ENCODE measurements at regions not wholly inside any gene's neighbourhood (a gene's known extent, or its start where the extent isn't known, plus 50 kb on each side); places are given as distances from the start of the nearest gene placed in this dataset.
"Not testable (repeated sequence)": the region's sequence is repeated elsewhere in the genome, so short reads cannot be mapped to it uniquely, and the experiment has no call there.

GRCh38 chr1:189567890-189568289, 909.8 kb downstream of the BRINP3 start:
- ATAC-seq (no peak), DNase-seq (no peak)

GRCh38 chr1:189596197-189596596, 881.5 kb downstream of the BRINP3 start:
- ATAC-seq = no peak
- no peak for DNase-seq

GRCh38 chr1:189597083-189597482, 880.6 kb downstream of the BRINP3 start:
- no peak for DNase-seq

GRCh38 chr1:189605226-189605625, 872.4 kb downstream of the BRINP3 start:
- no peak for DNase-seq
- ATAC-seq = no peak

More at GRCh38 chr1:189597083-189597482, 880.6 kb downstream of the BRINP3 start:
- no peak for ATAC-seq

- DNase-seq (no peak), ATAC-seq (no peak)
Measured at GRCh38 chr1:189606047-189606446, 871.6 kb downstream of the BRINP3 start.

GRCh38 chr1:189606795-189607476, 870.7 kb downstream of the BRINP3 start:
- no peak for ATAC-seq
- no peak for DNase-seq

- DNase-seq (no peak), ATAC-seq (no peak)
Measured at GRCh38 chr1:189607477-189608096, 870.1 kb downstream of the BRINP3 start.

- DNase-seq (no peak), ATAC-seq (no peak)
Measured at GRCh38 chr1:189609167-189609566, 868.5 kb downstream of the BRINP3 start.

GRCh38 chr1:189616893-189617292, 860.8 kb downstream of the BRINP3 start:
- ATAC-seq = no peak
- no peak for DNase-seq

- ATAC-seq (no peak), DNase-seq (no peak)
Measured at GRCh38 chr1:189619682-189620332, 857.9 kb downstream of the BRINP3 start.

GRCh38 chr1:189620471-189620870, 857.2 kb downstream of the BRINP3 start:
- ATAC-seq (no peak), DNase-seq (no peak)

GRCh38 chr1:189623336-189623735, 854.3 kb downstream of the BRINP3 start:
- no peak for DNase-seq
- no peak for ATAC-seq

- DNase-seq (no peak), ATAC-seq (no peak)
Measured at GRCh38 chr1:189627427-189627826, 850.2 kb downstream of the BRINP3 start.

GRCh38 chr1:189628857-189629256, 848.8 kb downstream of the BRINP3 start:
- no peak for ATAC-seq
- no peak for DNase-seq

- DNase-seq = no peak
- no peak for ATAC-seq
Measured at GRCh38 chr1:189633658-189634057, 844.0 kb downstream of the BRINP3 start.

- DNase-seq (no peak), ATAC-seq (no peak)
Measured at GRCh38 chr1:189637041-189637440, 840.6 kb downstream of the BRINP3 start.

- not testable (repeated sequence) for ATAC-seq, DNase-seq
Measured at GRCh38 chr1:189644156-189644555, 833.5 kb downstream of the BRINP3 start.

GRCh38 chr1:189644970-189645369, 832.7 kb downstream of the BRINP3 start:
- DNase-seq (no peak), ATAC-seq (no peak)

- ATAC-seq (no peak), DNase-seq (no peak)
Measured at GRCh38 chr1:189646066-189646465, 831.6 kb downstream of the BRINP3 start.

- ATAC-seq (no peak), DNase-seq (no peak)
Measured at GRCh38 chr1:189654906-189655305, 822.8 kb downstream of the BRINP3 start.

GRCh38 chr1:189656628-189657530, 820.8 kb downstream of the BRINP3 start:
- DNase-seq (no peak), ATAC-seq (no peak)

GRCh38 chr1:189657715-189658114, 819.9 kb downstream of the BRINP3 start:
- ATAC-seq = no peak
- no peak for DNase-seq
